IPS-18c (cell line): ENCODE measurements at regions not wholly inside any gene's neighbourhood (a gene's known extent, or its start where the extent isn't known, plus 50 kb on each side); places are given as distances from the start of the nearest gene placed in this dataset.

Experiments used
- H3K4me3 ChIP-seq: 2 replicates; pipeline ENCODE4 v1.7.0; 2013; ENCODE audit warnings: low read depth, mild to moderate bottlenecking, low read length, moderate library complexity; ENCODE audit not compliant: insufficient read depth
- H3K9me3 ChIP-seq: one replicate; pipeline ENCODE4 v1.6.1; 2013; ENCODE audit warnings: mild to moderate bottlenecking, low read length, moderate library complexity; ENCODE audit not compliant: control insufficient read depth, insufficient read depth

DNA sequence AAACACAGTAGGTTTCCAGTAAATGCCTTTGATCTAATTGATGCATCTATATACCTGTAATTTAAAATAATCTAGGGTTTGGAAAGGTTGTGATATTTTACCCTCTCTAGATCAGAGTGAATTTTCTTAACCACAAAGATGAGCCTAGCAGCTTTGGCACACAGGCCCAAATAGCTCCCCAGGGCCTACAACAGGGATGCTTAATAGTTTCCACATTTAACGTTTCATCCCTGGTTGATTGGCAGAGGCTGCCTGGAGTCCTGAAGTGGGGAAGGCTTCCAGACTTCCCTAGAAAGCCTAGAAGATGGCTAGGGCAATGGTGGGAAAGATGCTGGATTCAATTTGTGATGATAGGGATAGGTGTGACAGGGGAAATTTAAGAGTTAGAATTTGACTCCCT is 206.6 kb downstream of the NSG2 start:
- H3K4me3 ChIP-seq = no peak overlapping the region

DNA sequence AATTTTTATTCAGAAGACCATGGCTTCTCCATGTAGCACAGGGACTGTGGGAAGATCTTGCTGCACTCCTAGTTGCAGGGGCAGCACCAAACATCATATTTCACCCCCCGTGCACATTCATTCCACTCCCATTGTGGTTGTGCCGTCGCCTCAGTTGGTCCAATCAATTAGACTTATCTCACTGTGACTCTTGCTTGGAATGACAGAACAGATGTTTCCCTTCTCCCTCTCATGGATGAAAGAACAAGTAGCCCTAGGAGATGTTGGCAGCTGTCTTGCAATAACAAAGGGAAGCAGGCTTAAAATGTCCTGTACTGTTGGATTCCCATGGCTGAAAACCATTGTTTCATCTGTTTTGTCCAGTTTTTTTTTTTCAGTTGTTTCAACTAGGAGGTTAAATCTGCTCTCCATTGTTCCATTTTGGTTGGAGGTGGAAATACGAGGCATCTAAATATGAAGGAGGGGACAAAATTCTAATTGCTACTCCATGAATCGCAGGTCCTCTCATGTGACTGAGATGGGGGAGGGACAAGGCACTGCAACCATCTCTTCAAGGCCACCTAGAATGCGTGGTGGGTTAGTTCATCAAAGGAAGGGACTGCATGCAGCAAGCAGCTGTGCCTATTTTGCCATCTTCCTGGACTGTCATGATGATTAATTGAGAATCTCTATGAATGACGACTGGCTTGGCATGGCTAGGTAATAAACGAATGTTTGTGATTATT is 214.4 kb downstream of the NSG2 start:
- H3K4me3 ChIP-seq = no peak overlapping the region

More for the DNA sequence above, 206.6 kb downstream of the NSG2 start:
- H3K9me3 ChIP-seq = no peaks in the 10 kb centered on the region

GRCh38 chr5:174271316-174271715 is 225.8 kb downstream of the NSG2 start:
- H3K9me3 ChIP-seq = no peaks in the 10 kb centered on the region
- H3K4me3 ChIP-seq = no peak overlapping the region

More for the DNA sequence above, 214.4 kb downstream of the NSG2 start:
- no peaks in the 10 kb centered on the region for H3K9me3 ChIP-seq

- no peak overlapping the region for H3K4me3 ChIP-seq
- H3K9me3 ChIP-seq = no peaks in the 10 kb centered on the region
Measured at GRCh38 chr5:174272671-174273070, 227.2 kb downstream of the NSG2 start.

DNA sequence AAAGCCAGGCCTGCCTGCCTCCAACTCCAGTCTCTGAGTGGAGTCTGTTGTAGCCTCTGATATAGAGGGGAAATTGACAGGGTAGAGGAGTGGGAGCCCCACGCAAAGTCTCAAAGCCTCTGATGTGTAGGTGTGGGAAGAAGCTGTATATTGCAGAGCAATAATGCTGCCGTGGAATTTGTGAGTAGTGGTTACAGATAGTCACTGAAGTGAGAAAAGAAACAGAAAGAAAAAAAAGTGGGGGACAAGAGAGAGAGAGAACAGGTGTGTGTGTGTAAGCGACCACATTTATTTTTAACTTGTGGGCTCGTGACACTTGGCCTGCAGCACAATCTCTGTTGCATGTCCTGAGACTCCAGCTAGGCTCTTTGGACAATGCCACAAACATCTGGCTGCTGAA is 227.8 kb downstream of the NSG2 start:
- no peak overlapping the region for H3K4me3 ChIP-seq
- no peaks in the 10 kb centered on the region for H3K9me3 ChIP-seq

- Histone ChIP-seq H3K9me3 (no peaks in the 10 kb centered on the region), H3K4me3 (no peak overlapping the region)
Measured at GRCh38 chr5:174275959-174276358, 230.5 kb downstream of the NSG2 start.

DNA sequence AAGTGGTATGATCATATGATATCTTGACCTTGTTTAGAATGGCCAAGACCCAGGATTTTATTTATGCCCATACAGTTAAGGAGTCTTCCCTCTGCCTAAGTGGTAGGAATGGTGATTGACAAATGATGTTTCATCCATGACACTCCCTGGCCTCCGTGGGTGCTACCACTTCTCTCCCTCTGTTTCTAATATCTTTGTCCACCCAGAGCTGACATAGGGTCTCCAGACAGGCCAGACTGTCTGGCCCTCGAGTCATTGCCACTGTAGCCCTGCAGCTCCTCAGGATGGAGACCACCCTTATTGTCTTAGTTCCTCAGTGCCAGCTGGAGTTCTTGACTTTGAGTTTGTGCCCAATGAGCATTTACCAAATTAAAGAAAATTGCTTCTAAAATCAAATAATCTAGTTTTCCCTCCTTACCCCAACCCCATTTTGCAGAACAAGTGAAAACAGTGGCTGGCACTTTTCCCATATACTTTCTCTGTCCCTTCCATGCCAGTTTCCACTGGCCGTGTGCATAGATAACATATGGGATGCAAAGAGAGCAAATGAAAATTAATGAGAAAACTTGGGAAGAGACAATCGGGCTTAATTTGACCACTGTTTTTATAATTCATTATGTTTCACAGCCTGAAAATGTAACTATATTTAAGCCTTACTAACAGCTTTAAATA is 235.7 kb downstream of the NSG2 start:
- no peak overlapping the region for H3K4me3 ChIP-seq
- H3K9me3 ChIP-seq = no peaks in the 10 kb centered on the region

- H3K9me3 ChIP-seq = no peaks in the 10 kb centered on the region
- no peak overlapping the region for H3K4me3 ChIP-seq
Measured at GRCh38 chr5:174281855-174282254, 236.3 kb downstream of the NSG2 start.

DNA sequence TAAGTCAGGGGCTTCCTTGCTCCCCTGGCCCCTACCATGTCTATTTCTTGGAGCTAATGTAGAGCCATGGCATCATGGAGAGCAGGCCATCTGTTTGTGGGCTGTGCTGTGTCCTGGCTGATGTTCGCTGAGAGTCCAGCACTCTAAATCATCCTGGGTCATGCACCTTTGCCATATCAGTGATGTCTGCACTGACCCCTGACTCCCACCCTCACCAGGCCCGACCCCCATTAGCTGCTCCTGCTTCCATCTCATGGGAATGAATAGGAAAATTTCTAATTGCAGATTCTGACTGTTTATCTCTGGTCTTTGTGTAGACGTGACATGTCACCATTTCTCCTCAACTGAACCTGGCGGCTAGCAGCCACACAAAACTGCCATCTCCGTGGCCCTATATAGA is 236.9 kb downstream of the NSG2 start:
- Histone ChIP-seq H3K4me3 (no peak overlapping the region), H3K9me3 (no peaks in the 10 kb centered on the region)

GRCh38 chr5:174283211-174284005 is 237.9 kb downstream of the NSG2 start:
- no peaks in the 10 kb centered on the region for H3K9me3 ChIP-seq
- H3K4me3 ChIP-seq = no peak overlapping the region

- no peak overlapping the region for H3K4me3 ChIP-seq
- no peaks in the 10 kb centered on the region for H3K9me3 ChIP-seq
Measured at GRCh38 chr5:174284873-174285272, 239.4 kb downstream of the NSG2 start.

GRCh38 chr5:174287761-174288160 is 242.3 kb downstream of the NSG2 start:
- Histone ChIP-seq H3K4me3 (no peak overlapping the region), H3K9me3 (no peaks in the 10 kb centered on the region)

- Histone ChIP-seq H3K9me3 (peaks cover 2% of the 10 kb centered on the region), H3K4me3 (no peak overlapping the region)
Measured at GRCh38 chr5:174288439-174288838, 242.9 kb downstream of the NSG2 start.

DNA sequence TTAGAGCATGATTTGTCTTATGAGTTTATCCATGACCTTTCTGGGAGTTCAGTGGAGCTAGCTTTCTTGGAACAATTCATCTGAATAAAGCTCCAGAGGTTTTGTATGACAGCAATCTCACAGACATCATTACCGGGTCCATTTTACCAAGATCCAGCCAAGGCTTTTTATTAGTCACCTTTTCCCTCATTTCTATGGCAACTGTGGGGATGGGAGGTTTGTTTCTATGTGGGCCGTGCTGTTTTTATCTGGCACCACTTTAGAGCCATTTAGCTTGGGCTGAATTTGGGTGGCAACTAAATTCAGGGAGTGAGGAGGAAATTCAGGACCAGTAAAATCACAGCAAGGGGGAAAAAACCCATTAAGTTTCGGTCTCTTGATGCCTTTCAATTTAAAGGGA is 245.7 kb downstream of the NSG2 start:
- no peak overlapping the region for H3K4me3 ChIP-seq
- H3K9me3 ChIP-seq = peaks cover 2% of the 10 kb centered on the region

DNA sequence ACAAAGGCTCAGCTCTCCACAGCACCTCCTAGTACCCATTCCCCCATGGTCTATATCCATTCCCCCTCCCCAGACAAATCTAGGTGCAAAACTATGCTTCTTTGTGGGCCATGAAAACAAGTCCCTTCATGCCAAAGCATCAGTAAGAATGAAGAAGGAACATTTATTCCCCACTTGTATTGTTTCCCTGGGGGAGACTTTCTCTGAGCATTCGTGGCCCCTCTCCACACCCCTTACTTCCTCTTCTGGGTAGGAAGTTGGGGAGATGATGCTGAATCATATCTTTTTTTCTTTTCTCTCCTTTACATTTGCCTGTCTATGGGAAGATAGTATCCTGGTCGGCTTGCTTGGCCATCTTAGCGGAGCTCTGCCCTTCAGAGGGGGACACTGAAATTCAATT is 246.8 kb downstream of the NSG2 start:
- no peak overlapping the region for H3K4me3 ChIP-seq

GRCh38 chr5:174293006-174293405 is 247.5 kb downstream of the NSG2 start:
- Histone ChIP-seq H3K9me3 (peaks cover 2% of the 10 kb centered on the region), H3K4me3 (no peak overlapping the region)

More for the DNA sequence above, 246.8 kb downstream of the NSG2 start:
- peaks cover 2% of the 10 kb centered on the region for H3K9me3 ChIP-seq

- Histone ChIP-seq H3K4me3 (no peak overlapping the region), H3K9me3 (peaks cover 2% of the 10 kb centered on the region)
Measured at GRCh38 chr5:174293481-174293880, 248.0 kb downstream of the NSG2 start.
